HG03159 (cell line): ENCODE measurements at regions not wholly inside any gene's neighbourhood (a gene's known extent, or its start where the extent isn't known, plus 50 kb on each side); places are given as distances from the start of the nearest gene placed in this dataset.
"Not testable (repeated sequence)": the region's sequence is repeated elsewhere in the genome, so short reads cannot be mapped to it uniquely, and the experiment has no call there.

Experiments
- ATAC-seq: cut with Tn5 transposase; IDR thresholded peaks from one replicate; pipeline ENCODE4 v1.9.1; 2021; ENCODE audit warnings: mild to moderate bottlenecking, moderate library complexity; ENCODE audit not compliant: unreplicated experiment

GRCh38 chr1:217049081-217049480 is 325.9 kb upstream of the ESRRG start:
- no peak for ATAC-seq

GRCh38 chr1:217048104-217048707 is 325.0 kb upstream of the ESRRG start:
- peak; percentile 80 for ATAC-seq

- ATAC-seq, result no peak
These were observed 317.7 kb upstream of the ESRRG start for GRCh38 chr1:217040711-217041455.

GRCh38 chr1:217039926-217040325 is 316.7 kb upstream of the ESRRG start:
- ATAC-seq, result no peak

- ATAC-seq, result not testable (repeated sequence)
These were observed 315.9 kb upstream of the ESRRG start for GRCh38 chr1:217039139-217039538.

- ATAC-seq, result no peak
These were observed 313.5 kb upstream of the ESRRG start for GRCh38 chr1:217036757-217037156.

GRCh38 chr1:217032715-217033367 is 309.6 kb upstream of the ESRRG start:
- ATAC-seq, result no peak

- no peak for ATAC-seq
These were observed 306.3 kb upstream of the ESRRG start for GRCh38 chr1:217029281-217030157.

GRCh38 chr1:217027403-217028080 is 304.3 kb upstream of the ESRRG start:
- peak; percentile 98 for ATAC-seq

GRCh38 chr1:217026531-217026930 is 303.3 kb upstream of the ESRRG start:
- no peak for ATAC-seq

- ATAC-seq, result no peak
These were observed 302.2 kb upstream of the ESRRG start for GRCh38 chr1:217025381-217025780.

- no peak for ATAC-seq
These were observed 301.7 kb upstream of the ESRRG start for GRCh38 chr1:217024911-217025310.

- no peak for ATAC-seq
These were observed 298.7 kb upstream of the ESRRG start for GRCh38 chr1:217021956-217022355.

GRCh38 chr1:217021400-217021799 is 298.2 kb upstream of the ESRRG start:
- no peak for ATAC-seq

GRCh38 chr1:217019475-217019874 is 296.2 kb upstream of the ESRRG start:
- no peak for ATAC-seq

GRCh38 chr1:217018648-217019047 is 295.4 kb upstream of the ESRRG start:
- no peak for ATAC-seq

- ATAC-seq, result no peak
These were observed 293.9 kb upstream of the ESRRG start for GRCh38 chr1:217017165-217017564.

GRCh38 chr1:217014066-217014465 is 290.8 kb upstream of the ESRRG start:
- no peak for ATAC-seq

- ATAC-seq, result no peak
These were observed 289.4 kb upstream of the ESRRG start for GRCh38 chr1:217012659-217013058.

- no peak for ATAC-seq
These were observed 287.9 kb upstream of the ESRRG start for GRCh38 chr1:217011097-217011496.

- no peak for ATAC-seq
These were observed 287.0 kb upstream of the ESRRG start for GRCh38 chr1:217010253-217010652.
